ENCODE measurements at regions not wholly inside any gene's neighbourhood (a gene's known extent, or its start where the extent isn't known, plus 50 kb on each side); places are given as distances from the start of the nearest gene placed in this dataset.

- Histone ChIP-seq H3K9me3 (replicated peaks; ENCODE audit: insufficient read depth, low read length) (no peaks in the 10 kb centered on the region), H3K27me3 (replicated peaks; ENCODE audit: insufficient read depth, low read length) (no peaks in the 10 kb centered on the region), H3K36me3 (replicated peaks; ENCODE audit: insufficient read depth, low read length) (no peaks in the 10 kb centered on the region), H3K9ac (ENCODE audit: low read length) (no peak overlapping the region), H3K4me1 (ENCODE audit: low read length) (no peaks in the 10 kb centered on the region), H3K9me2 (replicated peaks; ENCODE audit: insufficient read depth, low read length) (no peaks in the 10 kb centered on the region), H4K20me1 (ENCODE audit: insufficient read depth, low read length) (0 out of 2 replicates have a peak, but pooled peaks cover 3% of the 10 kb centered on the region), H3F3A (ENCODE audit: insufficient read depth, low read length) (no peaks in the 10 kb centered on the region), H3K4me3 (ENCODE audit: low read length) (no peak overlapping the region), H3K27ac (ENCODE audit: low read length) (no peak overlapping the region), H2AFZ (ENCODE audit: low read length) (no peak overlapping the region), H3K4me2 (ENCODE audit: low read depth, low read length) (no peak overlapping the region), H3K79me2 (ENCODE audit: low read length) (peaks cover 26% of the 10 kb centered on the region)
- TF ChIP-seq EZH2 (optimal IDR thresholded peaks at IDR 0.05; ENCODE audit: low read depth, low read length), result no peak
- TF ChIP-seq CTCF (IDR thresholded peaks at IDR 0.05; ENCODE audit: low read length), result no peak
- TF ChIP-seq EZH2phosphoT487 (IDR thresholded peaks at IDR 0.05; ENCODE audit: low read length), result no peak
- DNase-seq, result no peak
These were observed 239.6 kb upstream of the KLF14 start for GRCh38 chr7:130973637-130974036.

GRCh38 chr7:130974169-130974568, 240.2 kb upstream of the KLF14 start:
- no peak overlapping the region for H3K4me3 ChIP-seq (ENCODE audit: low read length)
- no peaks in the 10 kb centered on the region for H4K20me1 ChIP-seq (ENCODE audit: insufficient read depth, low read length)
- H3K4me2 ChIP-seq (ENCODE audit: low read depth, low read length), result no peak overlapping the region
- no peaks in the 10 kb centered on the region for H3F3A ChIP-seq (ENCODE audit: insufficient read depth, low read length)
- no peak for TF ChIP-seq EZH2phosphoT487 (IDR thresholded peaks at IDR 0.05; ENCODE audit: low read length)
- no peak for TF ChIP-seq EZH2 (optimal IDR thresholded peaks at IDR 0.05; ENCODE audit: low read depth, low read length)
- TF ChIP-seq CTCF (IDR thresholded peaks at IDR 0.05; ENCODE audit: low read length), result no peak
- no peak for DNase-seq
- no peaks in the 10 kb centered on the region for H3K27me3 ChIP-seq (replicated peaks; ENCODE audit: insufficient read depth, low read length)
- H3K27ac ChIP-seq (ENCODE audit: low read length), result no peak overlapping the region
- H3K36me3 ChIP-seq (replicated peaks; ENCODE audit: insufficient read depth, low read length), result no peaks in the 10 kb centered on the region
- H3K9me2 ChIP-seq (replicated peaks; ENCODE audit: insufficient read depth, low read length), result no peaks in the 10 kb centered on the region
- H3K4me1 ChIP-seq (ENCODE audit: low read length), result no peaks in the 10 kb centered on the region
- H3K9ac ChIP-seq (ENCODE audit: low read length), result no peak overlapping the region
- H3K79me2 ChIP-seq (ENCODE audit: low read length), result peaks cover 23% of the 10 kb centered on the region
- no peak overlapping the region for H2AFZ ChIP-seq (ENCODE audit: low read length)
- H3K9me3 ChIP-seq (replicated peaks; ENCODE audit: insufficient read depth, low read length), result no peaks in the 10 kb centered on the region

- Histone ChIP-seq H3K4me2 (ENCODE audit: low read depth, low read length) (no peak overlapping the region), H3K79me2 (ENCODE audit: low read length) (peaks cover 28% of the 10 kb centered on the region), H3K9me3 (replicated peaks; ENCODE audit: insufficient read depth, low read length) (no peaks in the 10 kb centered on the region), H2AFZ (ENCODE audit: low read length) (no peak overlapping the region), H3K27me3 (replicated peaks; ENCODE audit: insufficient read depth, low read length) (no peaks in the 10 kb centered on the region), H3K36me3 (replicated peaks; ENCODE audit: insufficient read depth, low read length) (no peaks in the 10 kb centered on the region), H3K4me1 (ENCODE audit: low read length) (no peaks in the 10 kb centered on the region), H4K20me1 (ENCODE audit: insufficient read depth, low read length) (no peaks in the 10 kb centered on the region), H3K27ac (ENCODE audit: low read length) (no peak overlapping the region), H3K9me2 (replicated peaks; ENCODE audit: insufficient read depth, low read length) (no peaks in the 10 kb centered on the region), H3K9ac (ENCODE audit: low read length) (no peak overlapping the region), H3F3A (ENCODE audit: insufficient read depth, low read length) (no peaks in the 10 kb centered on the region), H3K4me3 (ENCODE audit: low read length) (no peak overlapping the region)
- TF ChIP-seq CTCF (IDR thresholded peaks at IDR 0.05; ENCODE audit: low read length), result no peak
- TF ChIP-seq EZH2phosphoT487 (IDR thresholded peaks at IDR 0.05; ENCODE audit: low read length), result no peak
- TF ChIP-seq EZH2 (optimal IDR thresholded peaks at IDR 0.05; ENCODE audit: low read depth, low read length), result no peak
- no peak for DNase-seq
These were observed 240.8 kb upstream of the KLF14 start for GRCh38 chr7:130974794-130975193.
